WTC11 (cell line): ENCODE measurements at regions not wholly inside any gene's neighbourhood (a gene's known extent, or its start where the extent isn't known, plus 50 kb on each side); places are given as distances from the start of the nearest gene placed in this dataset.

Source experiments
- CTCF ChIP-seq: fragments of 200-600 bp; IDR thresholded peaks from 2 replicates; pipeline ENCODE4 v1.8.0; 2022; ENCODE audit warnings: antibody characterized with exemption
- ESRRA ChIP-seq: sonication (generic); formaldehyde crosslinking; IDR thresholded peaks from 2 replicates; pipeline ENCODE4 v1.8.1; 2022; ENCODE audit warnings: mild to moderate bottlenecking, missing genetic modification reagents, borderline replicate concordance
- KAT7 ChIP-seq: sonication (generic); formaldehyde crosslinking; IDR thresholded peaks from 2 replicates; pipeline ENCODE4 v1.8.1; 2023; ENCODE audit warnings: missing genetic modification reagents, mild to moderate bottlenecking, borderline replicate concordance
- MAX ChIP-seq: sonication (generic); formaldehyde crosslinking; IDR thresholded peaks from 2 replicates; pipeline ENCODE4 v1.8.0; 2022; ENCODE audit warnings: mild to moderate bottlenecking, missing genetic modification reagents
- SMAD4 ChIP-seq: sonication (generic); formaldehyde crosslinking; IDR thresholded peaks from 2 replicates; pipeline ENCODE4 v1.8.0; 2022; ENCODE audit warnings: mild to moderate bottlenecking, missing genetic modification reagents
- ZNF232 ChIP-seq: sonication (generic); formaldehyde crosslinking; IDR thresholded peaks from 2 replicates; pipeline ENCODE4 v1.8.0; 2022; ENCODE audit warnings: mild to moderate bottlenecking, missing genetic modification reagents
- ZNF512 ChIP-seq: sonication (generic); formaldehyde crosslinking; IDR thresholded peaks from 2 replicates; pipeline ENCODE4 v1.8.1; 2022; ENCODE audit warnings: missing genetic modification reagents, borderline replicate concordance
- TF ChIP-seq, protein P1 (sequence below): sonication (generic); formaldehyde crosslinking; IDR thresholded peaks from 2 replicates; pipeline ENCODE4 v1.8.1; 2023; ENCODE audit warnings: mild to moderate bottlenecking, missing genetic modification reagents
- TF ChIP-seq, protein P2 (sequence below): sonication (generic); formaldehyde crosslinking; IDR thresholded peaks from 2 replicates; pipeline ENCODE4 v1.8.0; 2022; ENCODE audit warnings: mild to moderate bottlenecking, missing genetic modification reagents

GRCh38 chr15:37199545-37199944, 99.2 kb upstream of the MEIS2 start:
- TF ChIP-seq KAT7 (CRISPR knock-in tag): no peak
- no peak for TF ChIP-seq MAX (CRISPR knock-in tag)
- TF ChIP-seq, protein P1, sequence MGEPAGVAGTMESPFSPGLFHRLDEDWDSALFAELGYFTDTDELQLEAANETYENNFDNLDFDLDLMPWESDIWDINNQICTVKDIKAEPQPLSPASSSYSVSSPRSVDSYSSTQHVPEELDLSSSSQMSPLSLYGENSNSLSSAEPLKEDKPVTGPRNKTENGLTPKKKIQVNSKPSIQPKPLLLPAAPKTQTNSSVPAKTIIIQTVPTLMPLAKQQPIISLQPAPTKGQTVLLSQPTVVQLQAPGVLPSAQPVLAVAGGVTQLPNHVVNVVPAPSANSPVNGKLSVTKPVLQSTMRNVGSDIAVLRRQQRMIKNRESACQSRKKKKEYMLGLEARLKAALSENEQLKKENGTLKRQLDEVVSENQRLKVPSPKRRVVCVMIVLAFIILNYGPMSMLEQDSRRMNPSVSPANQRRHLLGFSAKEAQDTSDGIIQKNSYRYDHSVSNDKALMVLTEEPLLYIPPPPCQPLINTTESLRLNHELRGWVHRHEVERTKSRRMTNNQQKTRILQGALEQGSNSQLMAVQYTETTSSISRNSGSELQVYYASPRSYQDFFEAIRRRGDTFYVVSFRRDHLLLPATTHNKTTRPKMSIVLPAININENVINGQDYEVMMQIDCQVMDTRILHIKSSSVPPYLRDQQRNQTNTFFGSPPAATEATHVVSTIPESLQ: no peak
- TF ChIP-seq CTCF: no peak
- TF ChIP-seq, protein P2, sequence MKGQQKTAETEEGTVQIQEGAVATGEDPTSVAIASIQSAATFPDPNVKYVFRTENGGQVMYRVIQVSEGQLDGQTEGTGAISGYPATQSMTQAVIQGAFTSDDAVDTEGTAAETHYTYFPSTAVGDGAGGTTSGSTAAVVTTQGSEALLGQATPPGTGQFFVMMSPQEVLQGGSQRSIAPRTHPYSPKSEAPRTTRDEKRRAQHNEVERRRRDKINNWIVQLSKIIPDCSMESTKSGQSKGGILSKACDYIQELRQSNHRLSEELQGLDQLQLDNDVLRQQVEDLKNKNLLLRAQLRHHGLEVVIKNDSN (CRISPR knock-in tag): no peak
- no peak for TF ChIP-seq SMAD4 (CRISPR knock-in tag)
- TF ChIP-seq ZNF512 (CRISPR knock-in tag): no peak
- TF ChIP-seq ESRRA (CRISPR knock-in tag): no peak
- TF ChIP-seq ZNF232: no peak
